Prostate gland (tissue), 2 donors: ENCODE measurements at regions not wholly inside any gene's neighbourhood (a gene's known extent, or its start where the extent isn't known, plus 50 kb on each side); places are given as distances from the start of the nearest gene placed in this dataset.
A peak's percentile ranks its signal among the peaks of the same experiment; 100 is the strongest.

Experiments used
- DNase-seq: peaks from one replicate; pipeline ENCODE4 v3.0.0-alpha.2; 2019; ENCODE audit warnings: low spot score
- H3K27ac ChIP-seq, 2 donors: fragments of 200-600 bp; sonication (generic); 2 replicates each; pipeline ENCODE4 v1.5.1; 2017 to 2019
- H3K27me3 ChIP-seq: fragments of 200-600 bp; sonication (generic); replicated peaks from 2 replicates; pipeline ENCODE4 v1.5.1; 2019; ENCODE audit not compliant: insufficient read depth
- H3K36me3 ChIP-seq, 2 donors: fragments of 200-600 bp; sonication (generic); 1 replicate in 1 of 2; 2 replicates in 1 of 2; pipeline versions ENCODE4 v1.5.1 to v1.8.1; 2017 to 2019
- H3K4me1 ChIP-seq: fragments of 200-600 bp; sonication (generic); replicated peaks from 2 replicates; pipeline ENCODE4 v1.5.1; 2019
- H3K4me3 ChIP-seq, 2 donors: fragments of 200-600 bp; sonication (generic); 2 replicates each; pipeline ENCODE4 v1.5.1; 2017 to 2019
- H3K9me3 ChIP-seq: fragments of 200-600 bp; sonication (generic); 2 replicates; pipeline ENCODE4 v1.5.1; 2017
- CTCF ChIP-seq, 4 experiments: fragments of 200-600 bp in 2 of 4; fragments of 450-650 bp in 2 of 4; sonication (generic) in 2 of 4; IDR thresholded peaks; 1 replicate in 3 of 4; 2 replicates in 1 of 4; pipeline ENCODE4 v1.5.1; 2016 to 2019; ENCODE audit warnings: antibody characterized with exemption in 4 of 4, mild to moderate bottlenecking in 2 of 4, moderate library complexity in 2 of 4
- POLR2A ChIP-seq: fragments of 450-650 bp; IDR thresholded peaks from one replicate; pipeline ENCODE4 v1.6.1; 2016; ENCODE audit warnings: antibody characterized with exemption, mild to moderate bottlenecking
- POLR2AphosphoS5 ChIP-seq: sonication (generic); formaldehyde crosslinking; IDR thresholded peaks from one replicate; pipeline ENCODE4 v1.6.1; 2017; ENCODE audit warnings: antibody characterized with exemption
- WGBS: methylation state at CpG from one replicate; pipeline ENCODE4 v1.1.5; 2018; 5-methylcytosine and 5-hydroxymethylcytosine counted together
- intact Hi-C: fragments of 100-400 bp; cut with DNase I; formaldehyde crosslinking; loops from one replicate; pipeline ENCODE4 v1.14.2; 2022

GRCh38 chr9:87337335-87338087 lies 160.2 kb upstream of the DAPK1 start:
- Histone ChIP-seq H3K9me3 (no peaks in the 10 kb centered on the region), H3K4me1 (no peaks in the 10 kb centered on the region), H3K27me3 (no peaks in the 10 kb centered on the region), H3K27ac (no peak overlapping the region), H3K36me3 (no peaks in the 10 kb centered on the region), H3K4me3 (peak overlapping the region; percentile 14 to 17)
- TF ChIP-seq CTCF (IDR thresholded peaks at IDR 0.05) (no peak), POLR2AphosphoS5 (no peak), POLR2A (no peak)
- DNase-seq, result no peak
- 8% methylated on average over 14 of the region's 14 CpGs for WGBS
- intact Hi-C loops, result loop anchor here (2.0 kb wide), 1 partner anchor 325 kb away; no protein-coding TSS in a partner anchor

- no peak for DNase-seq
- 72% methylated on average over 13 of the region's 13 CpGs for WGBS
- TF ChIP-seq POLR2A, result no peak
- TF ChIP-seq POLR2AphosphoS5, result no peak
- TF ChIP-seq CTCF (IDR thresholded peaks at IDR 0.05), result no peak
- no peak overlapping the region for H3K27ac ChIP-seq
- H3K4me3 ChIP-seq, result no peak overlapping the region
- H3K4me1 ChIP-seq, result no peaks in the 10 kb centered on the region
- no peaks in the 10 kb centered on the region for H3K9me3 ChIP-seq
- H3K36me3 ChIP-seq, result no peaks in the 10 kb centered on the region
- intact Hi-C loops, result no loop called here
- no peaks in the 10 kb centered on the region for H3K27me3 ChIP-seq
These were observed 159.3 kb upstream of the DAPK1 start for GRCh38 chr9:87338088-87338989.

- intact Hi-C loops, result loop anchor here (5.0 kb wide), 1 partner anchor 157 kb away; the partner anchor contains the start of gene DAPK1
- Histone ChIP-seq H3K27me3 (no peaks in the 10 kb centered on the region), H3K4me1 (no peaks in the 10 kb centered on the region), H3K4me3 (no peak overlapping the region), H3K9me3 (no peaks in the 10 kb centered on the region), H3K27ac (no peak overlapping the region), H3K36me3 (no peaks in the 10 kb centered on the region)
- WGBS, result 85% methylated on average over 4 of the region's 4 CpGs
- no peak for DNase-seq
- no peak for TF ChIP-seq POLR2AphosphoS5
- no peak for TF ChIP-seq POLR2A
- no peak for TF ChIP-seq CTCF (IDR thresholded peaks at IDR 0.05)
These were observed 157.3 kb upstream of the DAPK1 start for GRCh38 chr9:87340391-87340790.

- WGBS, result 50% methylated on average over 7 of the region's 7 CpGs
- H3K4me3 ChIP-seq, result no peak overlapping the region
- no peaks in the 10 kb centered on the region for H3K27me3 ChIP-seq
- H3K36me3 ChIP-seq, result no peaks in the 10 kb centered on the region
- no peaks in the 10 kb centered on the region for H3K9me3 ChIP-seq
- intact Hi-C loops, result loop anchor here (5.0 kb wide), 1 partner anchor 155 kb away; the partner anchor contains the start of gene DAPK1
- H3K27ac ChIP-seq, result no peak overlapping the region
- TF ChIP-seq POLR2AphosphoS5, result no peak
- no peak for TF ChIP-seq POLR2A
- H3K4me1 ChIP-seq, result no peaks in the 10 kb centered on the region
- DNase-seq, result no peak
These were observed 154.9 kb upstream of the DAPK1 start for GRCh38 chr9:87342743-87343142.

GRCh38 chr9:87343816-87344430 lies 153.7 kb upstream of the DAPK1 start:
- no peak overlapping the region for H3K27ac ChIP-seq
- no peaks in the 10 kb centered on the region for H3K4me1 ChIP-seq
- no peaks in the 10 kb centered on the region for H3K36me3 ChIP-seq
- no peaks in the 10 kb centered on the region for H3K27me3 ChIP-seq
- intact Hi-C loops, result loop anchor here (5.0 kb wide), 1 partner anchor 153 kb away; the partner anchor contains the start of gene DAPK1
- WGBS, result 65% methylated on average over 5 of the region's 5 CpGs
- peak; percentile 44 for DNase-seq
- no peaks in the 10 kb centered on the region for H3K9me3 ChIP-seq
- TF ChIP-seq CTCF (IDR thresholded peaks at IDR 0.05) (no peak), POLR2AphosphoS5 (peak; percentile 59)
- no peak overlapping the region for H3K4me3 ChIP-seq
